GM21825 (cell line): ENCODE measurements at regions not wholly inside any gene's neighbourhood (a gene's known extent, or its start where the extent isn't known, plus 50 kb on each side); places are given as distances from the start of the nearest gene placed in this dataset.

Source experiments
- ATAC-seq: cut with Tn5 transposase; IDR thresholded peaks from one replicate; pipeline ENCODE4 v1.9.1; 2021; ENCODE audit warnings: mild to moderate bottlenecking, moderate library complexity; ENCODE audit not compliant: unreplicated experiment

- no peak for ATAC-seq
These were observed 523.8 kb downstream of the ELAVL2 start for GRCh38 chr9:23302281-23302680.

- no peak for ATAC-seq
These were observed 519.3 kb downstream of the ELAVL2 start for GRCh38 chr9:23306731-23307130.

- no peak for ATAC-seq
These were observed 518.1 kb downstream of the ELAVL2 start for GRCh38 chr9:23307731-23308513.

GRCh38 chr9:23309800-23310199 is 516.2 kb downstream of the ELAVL2 start:
- no peak for ATAC-seq

GRCh38 chr9:23314247-23314646 is 511.8 kb downstream of the ELAVL2 start:
- no peak for ATAC-seq

GRCh38 chr9:23319092-23319491 is 506.9 kb downstream of the ELAVL2 start:
- no peak for ATAC-seq

GRCh38 chr9:23321049-23321448 is 505.0 kb downstream of the ELAVL2 start:
- ATAC-seq = no peak

- no peak for ATAC-seq
These were observed 503.6 kb downstream of the ELAVL2 start for GRCh38 chr9:23322392-23322791.

- no peak for ATAC-seq
These were observed 501.5 kb downstream of the ELAVL2 start for GRCh38 chr9:23324511-23324910.

- ATAC-seq = no peak
These were observed 499.4 kb downstream of the ELAVL2 start for GRCh38 chr9:23326597-23326996.

GRCh38 chr9:23341346-23341745 is 484.7 kb downstream of the ELAVL2 start:
- no peak for ATAC-seq

- ATAC-seq = no peak
These were observed 483.7 kb downstream of the ELAVL2 start for GRCh38 chr9:23342291-23342690.

- ATAC-seq = no peak
These were observed 482.8 kb downstream of the ELAVL2 start for GRCh38 chr9:23343226-23343625.

GRCh38 chr9:23361096-23361495 is 464.9 kb downstream of the ELAVL2 start:
- ATAC-seq = no peak

- no peak for ATAC-seq
These were observed 453.3 kb downstream of the ELAVL2 start for GRCh38 chr9:23372703-23373102.

GRCh38 chr9:23375511-23375910 is 450.5 kb downstream of the ELAVL2 start:
- ATAC-seq = no peak

- no peak for ATAC-seq
These were observed 446.2 kb downstream of the ELAVL2 start for GRCh38 chr9:23379842-23380241.

- no peak for ATAC-seq
These were observed 445.2 kb downstream of the ELAVL2 start for GRCh38 chr9:23380821-23381220.

- no peak for ATAC-seq
These were observed 443.6 kb downstream of the ELAVL2 start for GRCh38 chr9:23382418-23382817.

GRCh38 chr9:23394189-23394588 is 431.9 kb downstream of the ELAVL2 start:
- ATAC-seq = no peak

GRCh38 chr9:23408874-23409273 is 417.2 kb downstream of the ELAVL2 start:
- ATAC-seq = no peak

GRCh38 chr9:23412046-23412445 is 414.0 kb downstream of the ELAVL2 start:
- no peak for ATAC-seq

GRCh38 chr9:23412458-23412857 is 413.6 kb downstream of the ELAVL2 start:
- ATAC-seq = no peak
